GOT3 (cell line): ENCODE measurements at regions not wholly inside any gene's neighbourhood (a gene's known extent, or its start where the extent isn't known, plus 50 kb on each side); places are given as distances from the start of the nearest gene placed in this dataset.
"Not testable (repeated sequence)": the region's sequence is repeated elsewhere in the genome, so short reads cannot be mapped to it uniquely, and the experiment has no call there.

Source experiments
- DNase-seq: peaks from one replicate; lab custom pipeline; 2025; ENCODE audit warnings: mixed read lengths; lab: John Stamatoyannopoulos, UW

DNA sequence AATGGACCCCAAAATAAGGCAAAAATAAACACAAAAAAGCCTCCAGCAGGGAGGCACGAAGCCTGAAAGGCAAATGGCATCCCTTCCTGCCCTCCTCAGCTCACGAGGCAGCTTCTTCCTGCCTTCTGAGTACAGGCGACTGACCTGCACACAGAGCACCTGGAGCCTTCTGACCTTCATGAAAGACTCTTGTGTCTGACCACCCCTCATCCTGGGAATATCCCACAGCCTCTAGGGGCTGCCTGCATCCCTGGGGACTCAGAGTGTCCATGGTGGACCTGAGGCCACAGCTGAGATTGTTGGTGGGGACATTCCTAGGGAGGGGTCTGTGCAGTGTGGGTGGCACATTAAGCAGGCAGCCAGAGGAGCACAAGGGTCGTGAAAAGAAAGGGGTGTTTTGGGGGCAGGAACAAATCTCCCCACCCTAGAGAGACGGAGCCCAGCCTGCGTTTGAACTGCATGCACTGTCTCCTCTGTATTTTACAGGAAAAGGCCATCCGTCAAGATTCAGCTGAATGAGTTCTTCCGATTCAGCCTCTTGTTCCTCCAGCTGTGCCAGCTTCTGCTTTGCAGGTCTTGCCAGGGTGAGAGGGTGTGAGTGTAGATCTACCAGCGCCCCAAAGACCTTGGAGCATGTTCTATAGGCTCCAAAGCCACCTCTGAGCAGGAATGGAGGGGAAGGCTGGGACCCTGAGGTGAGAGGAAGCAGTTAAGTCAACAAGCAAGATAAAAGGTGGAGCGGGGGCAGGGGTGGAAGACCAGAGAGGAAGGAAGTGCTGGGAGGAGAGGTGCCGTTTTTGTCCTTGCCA, 80.4 kb upstream of the MEF2A start:
- DNase-seq = no peak

DNA sequence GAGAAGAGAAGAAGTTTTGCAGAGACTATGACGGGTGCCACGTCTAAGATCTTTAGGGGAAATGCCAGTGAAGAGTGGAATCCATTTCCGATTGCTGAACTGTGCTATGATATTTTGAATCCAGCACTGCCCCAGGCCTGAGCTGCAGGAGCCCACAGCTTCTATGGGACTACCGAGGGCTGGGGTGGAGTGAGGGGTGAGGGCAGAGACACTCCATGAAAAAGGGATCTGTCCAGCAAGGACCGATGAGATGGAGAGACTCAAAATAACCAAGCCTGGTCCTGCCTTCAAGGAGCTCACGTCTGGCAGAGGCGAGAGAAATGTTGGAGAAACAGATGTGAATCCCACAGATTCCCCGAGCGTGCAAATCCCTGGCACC, 79.8 kb upstream of the MEF2A start:
- no peak for DNase-seq

DNA sequence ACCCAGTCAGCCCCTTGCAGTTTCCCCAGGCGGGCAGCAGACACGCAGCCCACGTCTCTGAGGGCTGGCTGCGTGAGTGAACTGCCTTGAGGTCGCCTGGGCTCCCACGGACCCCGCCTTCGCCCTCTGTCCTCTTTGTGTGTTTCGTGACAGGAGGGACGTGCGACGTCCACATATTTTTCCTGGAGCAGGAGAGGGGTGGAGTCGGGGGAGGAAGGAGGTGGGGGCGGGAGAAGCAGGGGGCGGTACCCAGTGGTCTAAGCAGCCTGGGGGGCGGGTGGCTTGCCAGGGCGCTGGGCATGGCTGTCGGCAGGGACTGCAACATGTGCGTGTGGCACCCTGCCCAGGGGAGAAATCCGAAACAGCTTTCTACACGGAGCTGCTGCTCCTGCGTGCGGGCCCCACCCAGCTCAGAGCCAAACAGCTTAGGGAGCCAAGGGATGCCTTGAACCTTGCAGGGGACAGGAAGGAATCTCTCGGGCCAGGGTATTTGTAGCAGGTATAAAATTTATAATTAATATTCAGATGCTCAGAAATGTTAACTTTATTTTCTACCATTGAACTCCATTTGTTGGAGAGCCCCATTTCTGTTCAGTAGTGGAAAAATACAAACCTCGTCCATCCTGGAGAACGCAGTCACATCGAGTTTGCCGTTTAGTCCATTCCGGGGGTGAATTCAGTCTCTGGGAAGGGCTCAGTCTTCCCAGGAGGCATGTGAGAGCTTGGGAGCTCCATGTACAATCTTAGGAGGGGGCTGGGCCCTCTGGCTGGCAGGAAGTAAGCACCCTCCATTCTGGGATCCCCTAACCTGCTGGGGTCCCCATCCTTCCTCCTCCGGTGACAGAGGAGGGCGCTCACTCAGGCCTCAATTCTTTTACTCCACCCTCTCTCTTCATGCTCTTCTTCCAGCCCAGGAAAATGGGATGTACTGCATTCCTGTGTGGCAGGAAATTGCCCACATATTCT, 79.1 kb upstream of the MEF2A start:
- DNase-seq = no peak

DNA sequence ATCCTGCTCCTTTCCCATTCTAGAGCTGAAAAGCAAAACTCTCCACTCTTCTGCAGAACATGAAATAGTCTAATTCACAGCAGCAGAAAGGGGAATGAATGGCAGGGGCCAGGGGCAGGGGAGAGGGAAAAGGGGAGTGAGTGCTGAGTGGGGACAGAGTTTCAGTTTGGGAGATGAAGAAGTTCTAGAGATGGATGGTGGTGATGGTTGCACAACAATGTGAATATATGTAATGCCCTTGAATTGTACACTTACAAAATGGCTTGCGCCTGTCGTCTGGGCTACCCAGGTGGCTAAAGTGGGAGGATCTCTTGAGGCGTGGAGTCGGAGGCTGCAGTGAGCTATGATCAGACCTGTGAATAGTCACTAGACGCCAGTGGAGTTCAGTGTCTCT, 78.5 kb upstream of the MEF2A start:
- DNase-seq = no peak

DNA sequence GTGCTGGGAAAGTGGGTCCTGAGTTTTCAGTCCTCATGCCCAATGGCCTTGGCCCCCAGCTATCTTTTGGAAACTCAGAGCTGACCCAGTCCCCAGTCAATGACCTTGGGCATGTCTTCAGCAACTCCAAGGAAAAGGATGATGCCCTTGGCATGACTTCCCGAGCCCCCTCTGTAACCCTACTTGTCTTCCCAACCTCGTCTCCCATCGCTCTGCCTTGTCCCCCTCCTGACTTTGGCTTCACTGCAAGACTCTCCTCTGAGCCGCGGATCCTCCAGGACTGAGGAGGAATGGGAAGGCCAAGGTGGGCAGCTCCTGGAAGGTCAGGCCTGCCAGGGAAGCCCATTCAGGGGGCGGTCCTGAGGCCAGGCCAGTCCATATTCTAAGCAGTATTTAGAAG, 73.5 kb upstream of the MEF2A start:
- DNase-seq = no peak

DNA sequence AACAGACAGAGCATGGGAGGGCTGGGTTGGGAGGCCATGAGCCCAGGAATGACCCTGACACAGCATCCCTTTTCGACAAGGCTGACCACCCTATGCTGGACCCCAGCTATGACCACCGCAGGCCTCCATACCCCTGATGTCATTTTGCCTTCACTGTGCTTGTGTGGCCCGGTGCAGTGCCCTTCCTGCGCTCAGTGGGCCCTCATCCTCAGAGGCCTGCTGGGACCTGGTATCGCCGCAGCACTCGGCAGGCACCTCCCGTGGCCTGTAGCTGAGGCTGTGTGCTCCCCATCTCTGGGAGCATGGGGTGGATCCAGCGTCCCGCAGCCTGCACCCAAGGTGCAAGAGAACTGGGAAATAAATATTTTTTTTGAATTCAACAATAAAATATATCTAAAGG, 73.1 kb upstream of the MEF2A start:
- no peak for DNase-seq

DNA sequence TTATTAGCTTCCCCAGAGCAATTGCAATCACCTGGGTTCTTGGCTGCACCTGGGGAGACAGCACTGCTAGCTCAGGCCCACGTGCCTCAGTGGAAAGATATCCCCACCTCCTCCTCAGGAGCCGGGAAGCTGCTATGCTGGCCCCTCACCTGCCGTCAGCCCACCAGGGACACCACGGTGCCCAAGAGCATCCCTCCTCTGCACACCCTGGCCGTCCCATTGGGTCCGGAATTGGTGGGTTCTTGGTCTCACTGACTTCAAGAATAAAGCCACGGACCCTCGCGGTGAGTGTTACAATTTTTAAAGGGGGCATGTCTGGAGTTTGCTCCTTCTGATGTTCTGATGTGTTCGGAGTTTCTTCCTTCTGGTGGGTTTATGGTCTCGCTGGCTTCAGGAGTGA, 72.3 kb upstream of the MEF2A start:
- DNase-seq = no peak

DNA sequence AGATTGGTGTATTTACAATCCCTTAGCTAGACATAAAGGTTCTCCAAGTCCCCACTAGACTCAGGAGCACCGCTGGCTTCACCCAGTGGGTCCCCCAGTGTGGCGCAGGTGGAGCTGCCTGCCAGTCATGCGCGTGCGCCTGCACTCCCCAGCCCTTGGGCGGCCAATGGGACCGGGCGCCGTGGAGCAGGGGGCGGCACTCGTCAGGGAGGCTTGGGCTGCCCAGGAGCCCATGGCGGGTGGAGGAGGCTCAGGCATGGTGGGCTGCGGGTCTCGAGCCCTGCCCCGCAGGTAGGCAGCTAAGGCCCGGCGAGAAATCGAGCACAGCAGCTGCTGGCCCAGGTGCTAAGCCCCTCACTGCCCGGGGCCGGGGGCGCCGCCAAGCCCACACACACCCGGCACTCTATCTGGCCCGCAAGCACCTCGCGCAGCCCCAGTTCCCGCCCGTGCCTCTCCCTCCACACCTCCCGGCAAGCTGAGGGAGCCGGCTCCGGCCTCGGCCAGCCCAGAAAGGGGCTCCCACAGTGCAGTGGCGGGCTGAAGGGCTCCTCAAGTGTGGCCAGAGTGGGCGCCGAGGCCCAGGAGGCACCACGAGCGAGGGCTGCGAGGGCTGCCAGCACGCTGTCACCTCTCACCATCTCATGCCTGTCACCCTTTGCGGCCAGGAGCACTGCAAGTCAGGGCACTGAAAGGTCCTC, 71.1 kb upstream of the MEF2A start:
- not testable (repeated sequence) for DNase-seq

DNA sequence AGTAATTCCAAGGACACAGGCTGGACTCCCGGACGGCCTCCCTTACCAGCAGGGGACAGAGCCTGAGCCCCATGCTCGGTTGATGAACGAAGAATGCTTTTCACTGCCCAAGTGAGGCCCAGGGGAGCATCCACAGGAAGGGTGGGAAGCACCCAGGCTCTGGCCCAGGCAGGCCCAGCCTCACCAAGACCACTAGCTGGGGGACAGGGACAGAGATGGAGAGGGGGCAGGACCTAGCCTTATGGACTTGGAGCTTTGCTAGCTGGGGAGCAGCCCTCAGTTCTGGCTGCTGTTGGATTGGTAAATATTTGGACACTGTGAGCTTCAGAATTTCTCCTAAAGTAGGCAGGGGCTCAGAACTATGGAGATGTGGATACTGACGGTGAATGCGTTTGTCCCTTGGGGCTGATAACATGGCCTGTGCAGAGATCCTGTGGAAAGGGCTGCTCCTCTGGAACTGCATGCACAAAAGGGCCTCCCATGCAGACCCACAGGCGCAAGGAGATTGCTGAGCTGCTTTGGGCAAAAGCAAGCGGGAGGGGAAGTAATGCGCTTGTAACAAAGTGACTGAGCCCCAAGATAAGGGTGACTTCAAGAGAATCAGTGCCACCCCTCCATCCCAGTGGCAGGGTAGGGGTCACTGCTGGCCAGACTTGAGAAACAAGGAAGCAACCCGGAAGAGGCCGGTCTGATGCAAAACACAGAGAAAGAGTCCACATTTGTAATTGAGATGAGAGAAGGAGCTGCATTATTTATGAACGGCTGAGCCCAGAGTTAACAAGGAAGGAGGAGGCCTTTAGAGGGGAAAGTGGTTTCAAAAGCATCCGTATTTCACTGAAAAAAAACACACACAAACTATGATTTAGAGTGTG, 70.1 kb upstream of the MEF2A start:
- DNase-seq = no peak

DNA sequence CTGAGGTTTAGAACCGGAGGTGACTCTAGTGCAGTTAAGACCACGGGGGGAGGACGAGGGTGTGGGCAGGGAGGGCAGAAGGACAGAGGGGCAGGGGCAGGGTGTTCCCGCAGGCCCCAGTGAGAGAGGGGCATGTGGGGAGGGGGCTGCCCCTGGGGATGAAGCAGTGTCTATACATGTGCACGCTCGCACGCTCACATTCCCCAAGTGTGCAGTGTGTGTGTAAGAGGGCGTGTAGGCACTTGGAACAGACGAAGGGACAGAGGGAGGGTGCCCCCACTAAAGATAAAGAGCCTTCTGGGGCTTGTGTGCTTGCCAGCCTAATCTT, 69.5 kb upstream of the MEF2A start:
- no peak for DNase-seq

DNA sequence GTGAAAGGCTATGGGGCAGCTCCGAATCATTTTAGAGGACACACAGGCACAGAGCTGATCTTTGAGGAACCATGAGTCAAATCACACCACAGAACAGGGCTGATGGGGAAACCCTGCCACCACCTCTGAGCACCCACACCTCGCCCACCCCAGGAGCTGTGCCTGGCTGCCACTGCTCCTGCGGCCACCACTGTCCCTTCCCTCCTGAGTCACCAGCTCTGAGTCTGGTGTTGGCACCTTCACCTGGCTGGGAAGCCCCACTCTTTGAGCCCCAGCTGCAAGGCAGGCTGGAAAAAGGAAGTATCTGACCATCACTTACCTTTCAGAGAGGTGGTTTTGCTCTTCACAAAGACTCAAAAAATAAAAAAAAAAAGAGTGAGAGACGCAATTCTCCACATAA, 63.6 kb upstream of the MEF2A start:
- DNase-seq = no peak

DNA sequence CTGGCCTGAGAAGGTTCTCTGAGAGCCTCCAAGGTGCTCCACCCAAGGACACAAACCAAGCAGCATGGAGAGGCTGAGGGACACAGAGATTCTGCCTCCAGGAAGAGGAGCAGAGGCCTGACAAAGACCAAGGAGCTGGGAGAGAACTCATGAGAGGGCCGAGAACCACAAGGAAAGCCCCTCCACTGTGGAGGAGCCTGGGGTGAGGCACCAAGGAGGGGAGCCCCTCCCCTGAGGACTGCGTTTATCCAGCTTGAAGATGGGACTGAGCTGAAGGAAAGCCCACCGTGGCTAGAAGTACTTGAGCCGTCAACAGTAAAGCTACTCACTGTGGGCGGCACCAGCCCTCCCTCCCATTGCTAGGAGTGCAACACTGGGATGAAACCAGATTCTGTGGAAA, 63.1 kb upstream of the MEF2A start:
- no peak for DNase-seq

DNA sequence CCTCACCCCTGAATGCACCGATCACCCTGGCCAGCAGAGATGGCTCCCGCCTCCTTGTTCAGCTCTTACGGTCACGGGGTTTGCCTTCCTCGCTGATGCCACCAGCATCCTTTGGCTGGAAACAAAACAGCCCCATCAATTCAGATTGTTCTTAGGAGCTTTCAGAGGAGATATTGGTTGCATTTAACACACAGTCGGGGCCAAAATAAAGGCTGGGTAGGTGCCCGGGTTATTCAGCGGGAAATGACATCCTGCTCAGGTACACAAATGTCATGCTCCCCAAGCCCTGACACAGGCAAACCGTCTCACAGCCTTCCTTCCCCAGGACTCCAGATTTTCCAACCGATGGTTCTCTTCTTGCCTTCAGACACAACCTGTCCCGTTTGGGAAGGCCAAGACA, 62.4 kb upstream of the MEF2A start:
- no peak for DNase-seq

DNA sequence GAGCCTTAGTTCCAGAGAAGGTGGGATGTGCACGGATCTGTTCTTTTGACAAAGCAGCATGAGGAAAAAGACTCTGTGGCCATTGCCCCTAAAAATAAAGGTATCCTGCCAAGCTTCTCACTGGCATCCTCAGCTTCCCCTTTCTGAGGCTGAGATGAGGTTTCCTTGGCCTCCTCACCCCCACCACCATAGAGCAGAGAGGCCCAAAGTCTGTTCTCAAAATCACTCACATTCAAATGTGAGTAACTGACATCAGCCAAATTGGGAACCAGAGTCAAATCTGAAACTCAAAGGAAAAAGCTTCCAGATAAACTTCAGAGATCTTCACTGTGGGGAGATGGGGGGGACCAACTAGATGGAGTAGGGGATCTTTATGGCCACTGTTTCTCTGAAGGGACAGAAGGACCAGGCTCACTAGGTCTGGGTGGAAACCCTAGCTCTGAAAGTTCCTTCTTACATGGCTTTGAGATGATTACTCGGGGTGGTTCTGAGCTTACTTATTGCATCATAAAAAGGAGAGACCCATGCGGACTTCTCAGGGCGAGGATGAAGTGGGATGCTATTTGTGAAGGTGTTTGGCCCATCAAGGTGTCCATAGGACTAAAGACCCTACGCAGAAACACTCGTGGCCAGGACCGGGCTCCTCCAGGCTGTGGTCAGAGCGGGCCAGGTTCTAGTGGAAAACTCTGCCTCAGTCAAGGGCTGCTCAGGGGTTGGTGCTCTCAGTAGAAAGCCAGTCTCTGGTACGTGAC, 61.5 kb upstream of the MEF2A start:
- DNase-seq = no peak

DNA sequence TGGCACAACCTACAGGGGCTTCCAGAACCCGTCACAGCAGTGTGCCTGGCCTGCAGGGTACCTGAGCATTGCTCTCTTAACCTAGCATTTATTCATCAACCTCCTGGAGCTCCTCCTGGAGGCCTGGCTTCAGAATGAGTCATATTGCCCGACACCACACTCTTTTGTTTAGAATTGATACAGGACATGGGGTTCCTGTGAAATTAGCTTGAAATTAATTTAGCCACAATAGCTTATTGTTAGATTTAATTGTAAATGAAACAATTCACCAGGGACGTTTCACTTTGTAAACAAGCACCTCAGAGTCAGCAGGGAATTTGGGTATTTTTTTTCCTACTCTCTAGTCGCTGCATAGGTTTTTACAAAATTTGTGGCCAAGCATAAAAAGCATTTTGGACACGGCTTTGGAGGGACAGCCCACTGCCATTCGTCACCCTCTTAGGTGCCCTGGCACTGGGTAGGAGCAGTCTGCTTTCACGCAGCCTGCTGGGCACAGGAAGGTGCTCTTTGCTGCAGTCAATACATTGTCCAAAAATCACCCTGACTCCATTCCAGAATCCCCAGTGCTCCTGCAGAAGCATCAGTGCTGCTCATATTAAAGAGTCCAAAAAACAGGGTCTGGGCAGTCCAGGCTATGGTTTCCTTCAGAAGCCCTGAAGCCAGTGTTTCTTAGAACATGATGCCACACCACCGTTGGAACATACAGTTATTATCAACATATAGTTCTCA, 60.8 kb upstream of the MEF2A start:
- no peak for DNase-seq

DNA sequence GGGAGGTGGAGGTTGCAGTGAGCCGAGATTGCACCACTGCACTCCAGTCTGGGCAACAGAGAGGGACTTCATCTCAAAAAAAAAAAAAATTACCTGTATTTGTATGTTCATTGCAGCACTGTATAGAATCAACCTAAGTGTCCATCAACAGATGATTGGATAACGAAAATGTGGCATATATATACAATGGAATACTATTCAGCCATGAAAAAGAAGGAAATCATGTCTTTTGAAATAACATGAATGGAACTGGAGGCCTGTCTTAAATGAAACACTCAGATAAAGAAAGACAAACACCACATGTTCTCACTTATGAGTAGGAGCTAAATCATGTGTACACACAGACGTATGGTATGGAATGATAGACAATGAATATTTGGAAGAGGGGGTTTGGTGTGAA, 59.4 kb upstream of the MEF2A start:
- DNase-seq = no peak

DNA sequence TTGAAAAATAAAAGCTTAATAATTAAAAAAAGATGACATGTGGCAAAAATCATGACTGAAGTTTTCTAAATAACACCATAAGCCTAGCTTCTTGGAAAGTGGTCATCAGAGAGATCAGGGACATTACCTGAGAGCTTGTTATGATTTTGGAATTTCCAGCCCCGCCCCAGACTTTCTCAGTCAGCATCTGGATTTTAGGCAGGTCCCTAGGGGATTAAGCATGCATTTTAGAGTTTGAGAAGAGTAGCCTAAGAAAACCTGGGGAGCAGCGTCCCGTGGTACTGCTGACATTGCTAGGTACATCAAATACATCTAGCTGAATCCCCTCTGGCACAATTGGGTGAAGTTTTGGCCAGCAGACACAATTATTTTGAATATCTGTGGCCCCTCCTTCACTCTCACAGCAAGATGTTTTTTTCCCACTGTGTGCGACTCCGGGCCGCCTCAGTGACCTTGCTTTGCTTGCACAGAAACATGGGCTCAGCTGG, 58.7 kb upstream of the MEF2A start:
- DNase-seq = no peak

DNA sequence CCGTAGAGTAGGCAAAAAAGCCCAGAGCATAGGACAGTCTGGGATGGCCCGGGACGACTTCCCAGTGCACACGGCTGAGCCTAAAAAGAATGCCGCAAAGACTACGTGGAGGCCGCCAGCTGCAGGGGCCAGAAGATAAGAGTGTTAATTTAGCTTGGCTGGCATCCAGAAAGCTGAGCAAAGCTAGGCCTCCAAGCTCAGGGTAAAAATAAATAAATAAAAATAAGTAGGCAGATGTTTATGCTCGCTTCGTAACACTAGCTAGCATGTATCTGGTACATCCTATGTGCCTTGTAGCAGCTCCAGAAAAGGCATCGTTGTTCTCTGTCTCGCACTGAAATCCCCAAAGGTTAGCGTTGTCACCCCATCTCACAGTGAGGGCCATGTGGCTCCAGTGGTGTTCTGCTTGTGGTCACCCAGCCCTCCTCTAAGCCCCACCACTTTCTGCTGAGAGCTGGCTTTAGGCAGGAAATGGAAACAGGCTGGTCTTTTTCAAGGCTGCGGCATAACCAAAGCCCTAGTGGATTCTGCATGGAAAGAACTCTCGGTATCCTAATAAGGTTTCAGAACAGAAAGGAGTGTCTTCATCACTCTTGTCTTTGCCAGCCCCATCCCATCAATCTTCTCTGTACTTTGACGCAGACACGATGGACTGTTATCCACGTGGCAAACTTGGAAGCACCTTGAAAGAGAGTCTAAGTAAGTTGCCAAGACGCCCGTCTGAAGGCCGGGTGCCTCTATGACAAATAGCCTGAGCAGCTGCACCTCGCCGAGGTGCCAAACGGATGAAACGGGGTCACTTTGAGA, 58.1 kb upstream of the MEF2A start:
- DNase-seq = no peak

DNA sequence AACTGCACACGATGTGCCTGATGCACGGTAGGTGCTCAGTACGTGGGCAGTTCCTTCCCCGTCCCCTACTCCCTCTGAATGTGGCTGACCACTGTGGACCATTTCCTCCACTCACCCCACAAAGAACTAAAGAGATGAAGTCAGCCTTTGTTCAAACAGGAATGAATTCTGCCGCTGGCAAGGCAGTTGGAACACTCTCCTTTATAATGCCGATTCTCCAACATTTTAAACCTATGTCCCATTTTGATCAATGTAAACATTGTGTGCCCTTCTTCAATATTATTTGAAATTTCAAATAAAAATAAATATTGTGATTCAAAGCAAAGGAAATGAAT, 57.5 kb upstream of the MEF2A start:
- no peak for DNase-seq

DNA sequence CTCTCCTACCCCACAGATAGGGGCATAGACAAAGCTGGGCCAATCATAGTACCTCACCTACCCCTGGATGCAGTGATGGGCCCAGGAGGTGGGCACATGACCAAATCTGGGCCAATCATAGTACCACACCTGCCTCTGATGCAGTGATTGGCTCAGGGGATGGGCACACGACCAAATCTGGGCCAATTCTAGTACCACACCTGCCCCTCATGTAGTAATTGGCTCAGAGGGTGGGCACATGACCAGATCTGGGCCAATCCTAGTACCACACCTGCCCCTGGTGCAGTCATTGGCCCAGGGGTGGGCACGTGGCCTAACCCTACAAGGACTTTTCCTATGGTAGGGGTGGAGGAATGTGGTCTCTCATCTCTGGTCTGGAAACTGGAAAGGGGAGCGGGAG, 56.9 kb upstream of the MEF2A start:
- no peak for DNase-seq
